NCI-H1048 (cell line): ENCODE measurements at regions not wholly inside any gene's neighbourhood (a gene's known extent, or its start where the extent isn't known, plus 50 kb on each side); places are given as distances from the start of the nearest gene placed in this dataset.

Experiments
- DNase-seq: peaks from one replicate; lab custom pipeline; 2025; lab: John Stamatoyannopoulos, UW

- DNase-seq, result no peak
Measured at GRCh38 chr12:90899456-90900182, 55.4 kb downstream of the CCER1 start.

- no peak for DNase-seq
Measured at GRCh38 chr12:90897986-90898385, 57.0 kb downstream of the CCER1 start.

GRCh38 chr12:90897316-90897715 is 57.7 kb downstream of the CCER1 start:
- no peak for DNase-seq

GRCh38 chr12:90896821-90897220 is 58.2 kb downstream of the CCER1 start:
- DNase-seq, result no peak

- no peak for DNase-seq
Measured at GRCh38 chr12:90896164-90896563, 58.8 kb downstream of the CCER1 start.

- no peak for DNase-seq
Measured at GRCh38 chr12:90888316-90888715, 66.7 kb downstream of the CCER1 start.

GRCh38 chr12:90883456-90883855 is 71.5 kb downstream of the CCER1 start:
- DNase-seq, result no peak

GRCh38 chr12:90871726-90872096 is 83.3 kb downstream of the CCER1 start:
- DNase-seq, result no peak

GRCh38 chr12:90870971-90871725 is 83.8 kb downstream of the CCER1 start:
- DNase-seq, result no peak

- DNase-seq, result no peak
Measured at GRCh38 chr12:90868626-90869025, 86.3 kb downstream of the CCER1 start.

- no peak for DNase-seq
Measured at GRCh38 chr12:90859591-90859990, 95.4 kb downstream of the CCER1 start.

GRCh38 chr12:90858252-90858651 is 96.7 kb downstream of the CCER1 start:
- DNase-seq, result peak; percentile 88

- no peak for DNase-seq
Measured at GRCh38 chr12:90855534-90855933, 99.4 kb downstream of the CCER1 start.

GRCh38 chr12:90854136-90854689 is 100.8 kb downstream of the CCER1 start:
- DNase-seq, result peak; percentile 1

GRCh38 chr12:90851800-90852718 is 102.9 kb downstream of the CCER1 start:
- DNase-seq, result no peak

- DNase-seq, result no peak
Measured at GRCh38 chr12:90842477-90842876, 112.5 kb downstream of the CCER1 start.

- DNase-seq, result no peak
Measured at GRCh38 chr12:90841336-90841735, 113.6 kb downstream of the CCER1 start.

- no peak for DNase-seq
Measured at GRCh38 chr12:90839346-90839745, 115.6 kb downstream of the CCER1 start.

- no peak for DNase-seq
Measured at GRCh38 chr12:90836689-90837088, 118.3 kb downstream of the CCER1 start.

- DNase-seq, result no peak
Measured at GRCh38 chr12:90833228-90833627, 121.7 kb downstream of the CCER1 start.

GRCh38 chr12:90832427-90832826 is 122.5 kb downstream of the CCER1 start:
- DNase-seq, result no peak

GRCh38 chr12:90831712-90832111 is 123.3 kb downstream of the CCER1 start:
- no peak for DNase-seq
